NCI-H1436 treated with DMSO at 0.1 percent for 48 hours (cell line): ENCODE measurements at regions not wholly inside any gene's neighbourhood (a gene's known extent, or its start where the extent isn't known, plus 50 kb on each side); places are given as distances from the start of the nearest gene placed in this dataset.
"Not testable (repeated sequence)": the region's sequence is repeated elsewhere in the genome, so short reads cannot be mapped to it uniquely, and the experiment has no call there.

Experiments used
- DNase-seq: peaks from one replicate; lab custom pipeline; 2025; lab: John Stamatoyannopoulos, UW

DNA sequence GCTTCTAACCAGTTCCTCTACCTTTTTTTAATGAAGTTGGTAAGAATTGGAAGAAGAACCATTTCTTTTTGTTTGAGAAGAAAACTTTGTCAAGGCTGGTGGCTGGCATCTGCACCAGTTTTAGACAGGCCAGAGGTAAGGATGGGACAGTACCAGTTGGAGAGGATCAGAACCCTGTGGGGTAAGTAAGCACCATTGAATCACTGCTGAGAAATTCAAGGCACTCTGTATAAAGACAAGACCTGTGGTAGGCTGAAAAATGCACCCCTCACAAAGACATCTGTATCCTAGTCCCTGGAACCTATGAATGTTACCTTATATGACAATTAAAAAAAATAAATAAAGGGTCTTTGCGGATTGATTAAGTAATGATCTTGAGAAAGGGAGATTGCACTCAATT lies 166.7 kb upstream of the NRP1 start:
- no peak for DNase-seq

DNA sequence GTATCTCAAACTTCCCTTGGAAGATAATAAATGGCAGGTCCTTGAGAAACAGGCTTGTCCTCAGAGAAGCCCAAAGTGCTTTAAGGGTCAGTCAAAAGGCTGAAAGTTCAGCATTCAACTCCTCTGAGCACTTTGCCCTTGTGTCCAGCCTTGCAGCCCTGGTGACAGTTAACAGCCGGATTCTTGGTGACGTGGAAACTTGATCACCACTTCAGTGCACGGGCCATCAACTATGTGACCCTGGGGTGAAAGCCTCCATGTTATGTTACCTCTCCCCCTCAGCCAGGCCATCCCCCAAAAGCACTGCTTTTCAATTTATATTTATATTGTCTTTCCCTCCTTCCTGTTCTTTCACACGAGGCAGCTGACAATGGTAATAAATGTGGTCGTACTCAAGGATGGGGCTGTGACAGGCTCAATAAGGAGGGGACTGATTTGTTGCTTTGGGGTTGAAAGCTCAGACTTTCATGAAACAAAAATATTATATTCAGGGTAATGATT lies 164.0 kb upstream of the NRP1 start:
- DNase-seq = no peak

- no peak for DNase-seq
Observed at GRCh38 chr10:33497338-33497737, 162.9 kb upstream of the NRP1 start.

DNA sequence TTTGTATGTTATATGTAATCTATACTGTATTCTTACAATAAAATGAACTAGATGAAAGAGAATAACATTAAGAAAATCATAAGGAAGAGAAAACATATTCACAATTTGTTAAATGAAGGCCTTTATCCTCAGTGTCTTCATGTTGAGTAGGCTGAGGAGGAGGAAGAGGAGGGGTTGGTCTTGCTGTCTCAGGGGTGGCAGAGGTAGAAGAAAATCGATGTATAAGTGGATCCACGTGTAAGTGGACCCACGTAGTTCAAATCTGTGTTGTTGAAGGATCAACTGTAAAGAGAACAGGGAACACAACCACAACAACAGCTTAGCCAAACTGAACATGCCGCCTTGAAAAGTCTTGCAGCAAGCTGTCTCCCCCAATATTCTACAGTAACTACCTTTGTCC lies 161.6 kb upstream of the NRP1 start:
- DNase-seq = no peak

DNA sequence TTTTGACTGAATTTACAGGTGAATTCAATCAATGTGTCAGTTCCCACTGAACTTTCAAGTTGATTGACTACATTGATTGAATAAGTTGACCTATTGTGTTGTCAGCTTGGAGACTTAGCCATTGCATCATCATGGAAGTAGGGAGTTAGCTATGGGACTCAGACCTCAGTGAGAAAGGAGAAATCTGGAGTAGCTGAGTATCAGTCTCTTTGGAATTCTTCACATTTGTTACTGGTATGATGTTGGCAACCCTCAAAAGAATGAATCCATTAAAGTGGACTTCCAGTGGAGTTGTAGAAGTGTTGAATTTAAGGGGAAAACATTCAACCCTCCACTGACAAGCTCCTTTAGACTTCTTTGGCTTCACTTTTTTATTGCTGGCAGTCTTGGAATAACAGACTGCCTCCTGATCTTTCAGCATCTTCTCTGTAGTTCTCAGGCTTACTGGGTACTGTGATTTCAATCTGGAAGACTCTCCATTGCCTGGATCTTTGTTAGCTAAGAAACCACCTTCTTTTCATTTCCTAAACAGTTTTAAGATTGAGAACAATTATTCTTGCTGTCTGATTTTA lies 160.3 kb upstream of the NRP1 start:
- DNase-seq = no peak

GRCh38 chr10:33493978-33494377 lies 159.5 kb upstream of the NRP1 start:
- DNase-seq = no peak

- DNase-seq = no peak
Observed at GRCh38 chr10:33493497-33493896, 159.0 kb upstream of the NRP1 start.

DNA sequence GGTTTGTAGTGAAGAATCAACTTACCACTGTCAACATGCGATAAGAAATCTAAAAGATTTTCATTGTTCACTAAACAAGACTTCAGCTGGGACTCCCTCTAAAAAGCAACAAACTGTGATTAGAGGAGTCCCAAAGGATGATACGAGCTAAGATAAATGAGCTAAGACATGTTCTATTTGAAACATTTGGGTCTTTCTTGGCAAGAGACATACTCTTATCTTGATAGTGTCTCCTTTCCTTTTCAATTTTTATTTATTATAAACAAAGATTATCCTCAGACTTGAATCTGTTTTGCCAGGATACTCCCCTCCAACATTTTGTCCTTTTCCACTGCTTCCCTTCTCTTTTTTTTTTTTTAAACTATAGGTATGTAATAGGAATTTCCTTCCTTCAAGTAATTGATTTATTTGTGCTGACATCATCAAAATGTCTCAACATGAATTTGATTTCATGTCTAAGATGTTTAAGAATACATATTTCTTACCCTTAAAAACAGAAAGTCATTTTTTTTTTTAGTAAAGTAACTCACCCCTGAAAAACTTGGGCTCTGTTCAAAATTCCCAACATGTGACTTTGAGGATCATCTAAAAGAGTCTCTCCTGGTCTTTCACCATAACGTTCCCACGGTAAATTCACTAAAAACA lies 158.4 kb upstream of the NRP1 start:
- DNase-seq = no peak

DNA sequence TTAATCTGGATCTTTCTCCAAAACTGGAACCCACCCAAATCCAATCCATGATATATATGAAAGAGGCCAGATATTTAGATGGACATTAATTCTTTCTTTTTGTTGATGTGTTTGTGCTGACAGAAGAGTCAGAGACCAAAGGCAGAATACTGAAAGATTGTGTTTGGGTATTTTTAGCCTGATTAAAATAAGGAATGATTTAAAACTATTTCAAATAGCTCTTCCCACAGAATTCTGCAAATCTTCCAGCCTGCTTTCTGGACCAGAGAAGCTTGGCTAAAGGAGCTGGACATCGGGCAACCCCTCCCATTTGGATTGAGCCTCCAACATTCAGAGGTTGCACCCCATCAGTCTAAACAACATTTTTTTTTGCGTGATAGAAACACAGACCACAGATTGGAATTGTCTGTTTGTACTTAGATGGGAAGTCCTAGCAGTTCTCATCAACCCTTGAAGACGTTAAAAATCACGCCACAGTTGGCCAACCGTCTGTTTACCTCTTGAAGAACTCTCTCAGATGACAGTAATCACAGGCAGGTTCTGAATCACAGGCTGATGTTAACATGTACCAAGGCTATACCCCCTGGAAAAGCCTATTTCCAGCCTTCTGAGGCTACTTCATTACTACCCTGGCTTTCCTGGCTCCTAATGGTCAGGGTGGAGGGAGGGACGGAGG lies 155.2 kb upstream of the NRP1 start:
- DNase-seq = no peak

DNA sequence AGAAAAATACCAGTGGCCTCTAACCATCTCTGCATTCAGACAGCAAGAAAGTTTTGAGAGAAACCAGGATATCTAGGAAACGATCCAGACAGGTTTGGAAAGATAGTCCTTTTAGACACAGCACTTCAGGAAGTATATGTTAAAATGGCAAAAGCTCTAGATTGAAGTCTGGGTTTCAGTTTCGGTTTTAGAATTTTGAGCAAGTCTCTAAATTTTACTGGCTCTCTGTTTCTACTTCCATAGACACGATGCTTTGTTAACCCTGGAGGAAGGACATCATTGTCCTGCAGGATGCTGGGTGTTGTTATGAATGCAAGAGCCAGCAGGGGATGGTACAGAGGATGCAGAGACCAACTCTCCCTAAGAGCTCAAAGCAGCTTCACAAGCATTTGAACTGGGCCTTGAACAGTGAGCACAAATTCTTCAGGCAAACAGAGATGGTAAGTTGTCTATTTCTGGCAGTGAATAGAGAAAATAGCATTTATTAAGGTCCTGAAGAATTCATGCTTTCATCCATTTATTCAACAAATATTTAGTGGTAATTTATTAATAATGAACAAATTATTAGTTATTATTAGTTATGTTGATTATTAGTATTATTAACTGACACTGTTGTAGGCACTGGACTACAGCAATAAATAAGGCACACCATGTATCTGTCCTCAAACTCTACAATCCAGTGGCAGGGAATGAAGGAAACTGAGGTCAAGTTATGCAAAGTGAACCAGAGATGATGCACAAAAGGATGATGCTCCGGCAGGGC lies 152.7 kb upstream of the NRP1 start:
- no peak for DNase-seq

- no peak for DNase-seq
Observed at GRCh38 chr10:33485276-33485675, 150.8 kb upstream of the NRP1 start.

GRCh38 chr10:33484787-33485186 lies 150.3 kb upstream of the NRP1 start:
- no peak for DNase-seq

DNA sequence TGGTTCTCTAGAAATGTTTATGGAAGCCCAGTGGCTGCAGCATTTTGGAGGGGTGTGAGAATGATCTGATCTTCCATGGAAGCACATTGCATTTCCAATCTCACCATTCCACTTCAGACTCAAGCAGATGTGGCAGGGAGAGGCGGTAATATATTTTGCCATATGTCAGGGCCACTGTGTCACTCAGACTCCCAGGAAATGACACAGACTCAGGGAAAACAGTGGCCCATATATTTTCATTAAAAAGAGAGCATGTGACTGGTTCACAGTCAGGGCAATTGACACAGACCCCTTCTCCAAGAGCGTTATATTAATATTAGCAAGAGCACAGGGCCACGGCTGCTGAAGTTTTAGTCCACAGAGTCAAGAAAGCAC lies 149.3 kb upstream of the NRP1 start:
- DNase-seq = no peak

- peak; percentile 49 for DNase-seq
Observed at GRCh38 chr10:33483124-33483815, 148.8 kb upstream of the NRP1 start.

- no peak for DNase-seq
Observed at GRCh38 chr10:33482486-33482885, 148.0 kb upstream of the NRP1 start.

DNA sequence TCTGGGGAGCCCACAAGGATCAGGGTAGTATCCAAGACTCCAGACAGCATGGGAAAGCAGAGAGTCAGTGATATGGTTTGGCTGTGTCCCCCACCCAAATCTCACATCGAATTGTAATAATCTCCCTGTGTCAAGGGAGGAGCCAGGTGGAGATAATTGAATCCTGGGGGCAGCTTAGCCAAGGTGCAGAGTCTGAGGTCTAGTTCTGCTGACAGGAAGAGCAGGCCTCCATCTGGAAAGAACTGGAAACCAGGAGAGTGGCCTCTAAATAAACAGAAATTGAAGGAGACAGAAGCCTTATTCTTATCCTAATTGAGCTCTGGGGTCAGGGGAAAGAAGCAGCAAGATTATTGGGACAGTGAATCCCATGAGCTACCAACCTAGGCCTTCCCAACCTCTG lies 146.7 kb upstream of the NRP1 start:
- no peak for DNase-seq

DNA sequence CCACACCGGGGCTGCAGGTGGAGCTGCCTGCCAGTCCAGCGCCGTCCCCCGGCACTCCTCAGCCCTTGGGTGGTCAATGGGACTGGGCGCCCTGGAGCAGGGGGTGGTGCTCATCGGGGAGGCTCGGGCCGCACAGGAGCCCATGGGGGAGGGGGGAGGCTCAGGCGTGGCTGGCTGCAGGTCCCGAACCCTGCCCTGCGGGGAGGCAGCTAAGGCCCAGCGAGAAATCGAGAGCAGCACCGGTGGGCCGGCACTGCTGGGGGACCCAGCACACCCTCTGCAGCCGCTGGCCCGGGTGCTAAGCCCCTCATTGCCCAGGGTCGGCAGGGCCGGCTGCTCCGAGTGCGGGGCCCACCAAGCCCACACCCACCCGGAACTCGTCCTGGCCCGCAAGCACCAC lies 145.9 kb upstream of the NRP1 start:
- DNase-seq = not testable (repeated sequence)

- DNase-seq = no peak
Observed at GRCh38 chr10:33478675-33479125, 144.2 kb upstream of the NRP1 start.

- no peak for DNase-seq
Observed at GRCh38 chr10:33478089-33478674, 143.7 kb upstream of the NRP1 start.

DNA sequence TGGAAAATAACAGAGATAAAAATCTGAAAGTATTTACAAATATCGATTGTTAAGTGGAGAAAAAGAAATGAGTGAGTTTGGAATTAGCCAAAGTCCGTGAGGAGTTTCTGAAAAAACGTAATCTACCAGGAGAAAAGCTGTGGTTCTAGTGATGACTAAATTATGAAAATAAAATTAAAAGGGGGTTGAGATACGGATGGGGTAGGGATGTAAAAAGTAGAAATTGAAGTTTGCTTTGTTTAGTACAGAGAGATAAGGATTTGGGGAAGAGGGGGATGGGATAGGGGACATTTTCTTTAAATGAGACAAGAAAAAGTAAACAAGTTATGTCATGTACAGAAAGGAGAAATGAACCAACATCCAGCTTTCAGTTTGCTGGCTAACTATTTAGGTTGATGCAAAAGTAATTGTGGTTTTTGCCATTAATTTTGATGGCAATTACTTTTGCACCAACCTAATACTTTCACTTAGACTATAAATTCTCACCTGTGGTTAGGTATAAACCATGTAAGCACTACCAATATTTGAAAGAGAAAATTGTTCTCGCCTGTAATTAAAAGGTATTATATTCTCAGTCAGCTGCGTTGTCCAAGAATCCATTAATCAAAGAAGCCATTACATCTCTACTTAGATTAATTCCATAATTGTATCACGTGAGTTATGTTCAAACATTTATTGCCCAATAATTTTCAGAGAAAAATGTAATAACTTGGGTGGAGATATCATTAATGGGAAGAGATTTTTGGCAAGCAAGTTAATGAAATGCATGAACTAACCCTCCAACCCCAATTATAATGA lies 143.0 kb upstream of the NRP1 start:
- no peak for DNase-seq

GRCh38 chr10:33476757-33477273 lies 142.3 kb upstream of the NRP1 start:
- no peak for DNase-seq
